ENCODE measurements at regions not wholly inside any gene's neighbourhood (a gene's known extent, or its start where the extent isn't known, plus 50 kb on each side); places are given as distances from the start of the nearest gene placed in this dataset.
"Not testable (repeated sequence)": the region's sequence is repeated elsewhere in the genome, so short reads cannot be mapped to it uniquely, and the experiment has no call there.

GRCh38 chr13:88257706-88258105, 586.5 kb downstream of the SLITRK5 start:
- no peak for DNase-seq

GRCh38 chr13:88263808-88264207, 592.6 kb downstream of the SLITRK5 start:
- no peak for DNase-seq

- no peak for DNase-seq
Measured at GRCh38 chr13:88281841-88282240, 610.7 kb downstream of the SLITRK5 start.

GRCh38 chr13:88285329-88285728, 614.2 kb downstream of the SLITRK5 start:
- no peak for DNase-seq

- DNase-seq = no peak
Measured at GRCh38 chr13:88288326-88288725, 617.2 kb downstream of the SLITRK5 start.

GRCh38 chr13:88291731-88292130, 620.6 kb downstream of the SLITRK5 start:
- not testable (repeated sequence) for DNase-seq

GRCh38 chr13:88294368-88294767, 623.2 kb downstream of the SLITRK5 start:
- DNase-seq = no peak

GRCh38 chr13:88303157-88303556, 632.0 kb downstream of the SLITRK5 start:
- no peak for DNase-seq

GRCh38 chr13:88303605-88304004, 632.4 kb downstream of the SLITRK5 start:
- DNase-seq = no peak

GRCh38 chr13:88314496-88314895, 643.3 kb downstream of the SLITRK5 start:
- no peak for DNase-seq

- no peak for DNase-seq
Measured at GRCh38 chr13:88329066-88329465, 657.9 kb downstream of the SLITRK5 start.

- DNase-seq = no peak
Measured at GRCh38 chr13:88339271-88339741, 668.1 kb downstream of the SLITRK5 start.

- DNase-seq = no peak
Measured at GRCh38 chr13:88345171-88345847, 674.1 kb downstream of the SLITRK5 start.

GRCh38 chr13:88360761-88361160, 689.6 kb downstream of the SLITRK5 start:
- no peak for DNase-seq

- DNase-seq = no peak
Measured at GRCh38 chr13:88369866-88370265, 698.7 kb downstream of the SLITRK5 start.

GRCh38 chr13:88376760-88377388, 705.7 kb downstream of the SLITRK5 start:
- DNase-seq = no peak

- no peak for DNase-seq
Measured at GRCh38 chr13:88377852-88378251, 706.7 kb downstream of the SLITRK5 start.

- DNase-seq = no peak
Measured at GRCh38 chr13:88384542-88384941, 713.4 kb downstream of the SLITRK5 start.

GRCh38 chr13:88395804-88396203, 724.6 kb downstream of the SLITRK5 start:
- no peak for DNase-seq

- no peak for DNase-seq
Measured at GRCh38 chr13:88411696-88412095, 740.5 kb downstream of the SLITRK5 start.

- DNase-seq = no peak
Measured at GRCh38 chr13:88417801-88418200, 746.6 kb downstream of the SLITRK5 start.

- no peak for DNase-seq
Measured at GRCh38 chr13:88424463-88424862, 753.3 kb downstream of the SLITRK5 start.

GRCh38 chr13:88426661-88427060, 755.5 kb downstream of the SLITRK5 start:
- DNase-seq = no peak

- DNase-seq = no peak
Measured at GRCh38 chr13:88429862-88430261, 758.7 kb downstream of the SLITRK5 start.

GRCh38 chr13:88434953-88435352, 763.8 kb downstream of the SLITRK5 start:
- DNase-seq = no peak
